Small intestine (tissue), 7 donors: ENCODE measurements at regions not wholly inside any gene's neighbourhood (a gene's known extent, or its start where the extent isn't known, plus 50 kb on each side); places are given as distances from the start of the nearest gene placed in this dataset.

Experiments
- DNase-seq, 2 donors: peaks; one replicate each; pipeline versions ENCODE4 v3.0.0 to v3.0.0-alpha.2; 2013
- FAIRE-seq: peaks from 2 replicates; lab custom pipeline; 2012; peaks lifted over from hg19 to GRCh38; lab: Jason Lieb, UNC
- H3K27ac ChIP-seq, 3 donors: one replicate each; pipeline ENCODE4 v1.5.1; 2013; ENCODE audit warnings: low read length in 2 of 3, mild to moderate bottlenecking in 2 of 3, control low read depth in 1 of 3, inconsistent platforms in 1 of 3, low read depth in 1 of 3, moderate library complexity in 1 of 3
- H3K27me3 ChIP-seq, 3 donors: one replicate each; pipeline ENCODE4 v1.6.1; 2013; ENCODE audit warnings: low read length in 3 of 3, inconsistent platforms in 1 of 3; ENCODE audit not compliant: control insufficient read depth in 3 of 3, insufficient read depth in 3 of 3
- H3K36me3 ChIP-seq, 3 donors: one replicate each; pipeline ENCODE4 v1.6.1; 2013; ENCODE audit warnings: low read length in 3 of 3, inconsistent platforms in 1 of 3, low read depth in 1 of 3, mild to moderate bottlenecking in 1 of 3, moderate library complexity in 1 of 3; ENCODE audit not compliant: control insufficient read depth in 3 of 3, insufficient read depth in 2 of 3
- H3K4me1 ChIP-seq, 3 donors: one replicate each; pipeline ENCODE4 v1.6.1; 2013; ENCODE audit warnings: low read length in 2 of 3, inconsistent platforms in 1 of 3, low read depth in 1 of 3, mild to moderate bottlenecking in 1 of 3, moderate library complexity in 1 of 3; ENCODE audit not compliant: control insufficient read depth in 3 of 3, insufficient read depth in 2 of 3
- H3K4me3 ChIP-seq, 3 donors: one replicate each; pipeline ENCODE4 v1.5.1; 2013; ENCODE audit warnings: low read length in 3 of 3, control low read depth in 1 of 3, inconsistent platforms in 1 of 3, low read depth in 1 of 3, mild to moderate bottlenecking in 1 of 3, moderate library complexity in 1 of 3
- H3K9me3 ChIP-seq, 2 donors: one replicate each; pipeline ENCODE4 v1.6.1; 2013; ENCODE audit warnings: low read depth in 1 of 2, low read length in 1 of 2; ENCODE audit not compliant: control insufficient read depth in 2 of 2, insufficient read depth in 1 of 2
- WGBS, 3 donors: extraction: QIAGEN DNeasy Blood & Tissue Kit; methylation state at CpG; one replicate each; pipeline ENCODE4 v1.1.7; 2013; 5-methylcytosine and 5-hydroxymethylcytosine counted together
- donor health status: healthy with polysubstance abuse.
- donor health status: control.
- donor health status: control.
- donor health status: Bipolar disorder and iron deficiency.
- donor health status: healthy.

GRCh38 chr20:40196846-40197436, 492.1 kb downstream of the MAFB start:
- no peaks in the 10 kb centered on the region for H3K9me3 ChIP-seq
- no peak for FAIRE-seq
- no peaks in the 10 kb centered on the region for H3K4me1 ChIP-seq
- no peak overlapping the region for H3K27ac ChIP-seq
- H3K4me3 ChIP-seq, result no peak overlapping the region
- DNase-seq, result no peak
- no peaks in the 10 kb centered on the region for H3K36me3 ChIP-seq
- H3K27me3 ChIP-seq, result no peaks in the 10 kb centered on the region
- 42 to 53% (median 48%) methylated on average over 2 of the region's 2 CpGs for WGBS, 3 donors

GRCh38 chr20:40195742-40196141, 493.3 kb downstream of the MAFB start:
- Histone ChIP-seq H3K27me3 (no peaks in the 10 kb centered on the region), H3K4me1 (no peaks in the 10 kb centered on the region), H3K36me3 (no peaks in the 10 kb centered on the region), H3K4me3 (no peak overlapping the region), H3K9me3 (no peaks in the 10 kb centered on the region), H3K27ac (no peak overlapping the region)
- FAIRE-seq (no peak), DNase-seq (no peak)
- WGBS, 3 donors, result 84 to 88% (median 87%) methylated on average over 6 of the region's 6 CpGs

GRCh38 chr20:40192529-40192928, 496.5 kb downstream of the MAFB start:
- Histone ChIP-seq H3K36me3 (no peaks in the 10 kb centered on the region), H3K4me1 (no peaks in the 10 kb centered on the region), H3K27me3 (no peaks in the 10 kb centered on the region), H3K4me3 (no peak overlapping the region), H3K27ac (no peak overlapping the region), H3K9me3 (no peaks in the 10 kb centered on the region)
- FAIRE-seq (no peak), DNase-seq (no peak)

- no peaks in the 10 kb centered on the region for H3K36me3 ChIP-seq
- FAIRE-seq (no peak), DNase-seq (no peak)
- no peak overlapping the region for H3K4me3 ChIP-seq
- H3K27me3 ChIP-seq, result no peaks in the 10 kb centered on the region
- H3K27ac ChIP-seq, result no peak overlapping the region
- WGBS, 3 donors, result 82 to 91% (median 87%) methylated on average over 4 of the region's 4 CpGs
- H3K4me1 ChIP-seq, result no peaks in the 10 kb centered on the region
- H3K9me3 ChIP-seq, result no peaks in the 10 kb centered on the region
Measured at GRCh38 chr20:40192081-40192480, 497.0 kb downstream of the MAFB start.

- FAIRE-seq, result no peak
Measured at GRCh38 chr20:40191573-40191972, 497.5 kb downstream of the MAFB start.

GRCh38 chr20:40189621-40190020, 499.4 kb downstream of the MAFB start:
- Histone ChIP-seq H3K4me3 (no peak overlapping the region), H3K9me3 (no peaks in the 10 kb centered on the region), H3K27me3 (no peaks in the 10 kb centered on the region), H3K36me3 (no peaks in the 10 kb centered on the region), H3K4me1 (no peaks in the 10 kb centered on the region), H3K27ac (no peak overlapping the region)
- 62 to 68% (median 65%) methylated on average over 2 of the region's 2 CpGs for WGBS, 3 donors
- FAIRE-seq (no peak), DNase-seq (no peak)

More at GRCh38 chr20:40191573-40191972, 497.5 kb downstream of the MAFB start:
- H3K4me3 ChIP-seq, result no peak overlapping the region
- no peak overlapping the region for H3K27ac ChIP-seq
- no peaks in the 10 kb centered on the region for H3K27me3 ChIP-seq
- 75 to 91% (median 87%) methylated on average over 4 of the region's 4 CpGs for WGBS, 3 donors
- H3K9me3 ChIP-seq, result no peaks in the 10 kb centered on the region
- no peaks in the 10 kb centered on the region for H3K4me1 ChIP-seq
- no peaks in the 10 kb centered on the region for H3K36me3 ChIP-seq
- DNase-seq, result no peak

- Histone ChIP-seq H3K4me3 (no peak overlapping the region), H3K4me1 (no peaks in the 10 kb centered on the region), H3K9me3 (no peaks in the 10 kb centered on the region), H3K27ac (no peak overlapping the region), H3K27me3 (no peaks in the 10 kb centered on the region), H3K36me3 (no peaks in the 10 kb centered on the region)
- FAIRE-seq (no peak), DNase-seq (no peak)
- WGBS, 3 donors, result 53 to 71% (median 66%) methylated on average over 2 of the region's 2 CpGs
Measured at GRCh38 chr20:40188319-40188718, 500.7 kb downstream of the MAFB start.

- Histone ChIP-seq H3K27ac (no peak overlapping the region), H3K4me3 (no peak overlapping the region), H3K27me3 (no peaks in the 10 kb centered on the region), H3K36me3 (no peaks in the 10 kb centered on the region), H3K4me1 (no peaks in the 10 kb centered on the region), H3K9me3 (no peaks in the 10 kb centered on the region)
- WGBS, 3 donors, result 75 to 81% (median 75%) methylated on average over 2 of the region's 2 CpGs
- DNase-seq (no peak), FAIRE-seq (no peak)
Measured at GRCh38 chr20:40186826-40187225, 502.2 kb downstream of the MAFB start.

- Histone ChIP-seq H3K36me3 (no peaks in the 10 kb centered on the region), H3K4me3 (no peak overlapping the region), H3K9me3 (no peaks in the 10 kb centered on the region), H3K27me3 (no peaks in the 10 kb centered on the region), H3K27ac (no peak overlapping the region), H3K4me1 (no peaks in the 10 kb centered on the region)
- DNase-seq (no peak), FAIRE-seq (no peak)
- WGBS, 3 donors, result 63 to 87% (median 75%) methylated on average over 3 of the region's 3 CpGs
Measured at GRCh38 chr20:40181676-40182075, 507.4 kb downstream of the MAFB start.
